ENCODE measurements at regions not wholly inside any gene's neighbourhood (a gene's known extent, or its start where the extent isn't known, plus 50 kb on each side); places are given as distances from the start of the nearest gene placed in this dataset.

DNA sequence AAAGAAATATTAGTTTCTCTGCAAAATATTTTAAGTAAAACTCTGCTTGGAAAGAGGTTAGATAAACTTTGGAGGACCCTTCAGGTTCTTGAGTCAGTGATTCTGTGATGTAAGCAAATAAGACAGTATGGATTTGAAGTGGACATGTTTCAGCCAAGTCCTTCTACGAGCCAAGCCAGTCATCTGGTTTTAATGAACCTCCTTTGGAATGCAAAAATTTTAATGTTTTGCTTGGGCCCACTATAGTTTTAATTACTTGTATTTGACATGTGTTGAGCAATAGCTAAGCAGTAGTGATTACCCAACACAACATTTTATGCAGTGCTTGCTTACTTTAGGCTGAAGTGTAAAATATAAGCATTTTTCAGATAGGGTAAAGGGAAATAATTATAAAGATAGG lies 296.3 kb upstream of the SEMA3D start:
- TF ChIP-seq, protein P1, sequence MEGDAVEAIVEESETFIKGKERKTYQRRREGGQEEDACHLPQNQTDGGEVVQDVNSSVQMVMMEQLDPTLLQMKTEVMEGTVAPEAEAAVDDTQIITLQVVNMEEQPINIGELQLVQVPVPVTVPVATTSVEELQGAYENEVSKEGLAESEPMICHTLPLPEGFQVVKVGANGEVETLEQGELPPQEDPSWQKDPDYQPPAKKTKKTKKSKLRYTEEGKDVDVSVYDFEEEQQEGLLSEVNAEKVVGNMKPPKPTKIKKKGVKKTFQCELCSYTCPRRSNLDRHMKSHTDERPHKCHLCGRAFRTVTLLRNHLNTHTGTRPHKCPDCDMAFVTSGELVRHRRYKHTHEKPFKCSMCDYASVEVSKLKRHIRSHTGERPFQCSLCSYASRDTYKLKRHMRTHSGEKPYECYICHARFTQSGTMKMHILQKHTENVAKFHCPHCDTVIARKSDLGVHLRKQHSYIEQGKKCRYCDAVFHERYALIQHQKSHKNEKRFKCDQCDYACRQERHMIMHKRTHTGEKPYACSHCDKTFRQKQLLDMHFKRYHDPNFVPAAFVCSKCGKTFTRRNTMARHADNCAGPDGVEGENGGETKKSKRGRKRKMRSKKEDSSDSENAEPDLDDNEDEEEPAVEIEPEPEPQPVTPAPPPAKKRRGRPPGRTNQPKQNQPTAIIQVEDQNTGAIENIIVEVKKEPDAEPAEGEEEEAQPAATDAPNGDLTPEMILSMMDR (IDR thresholded peaks at IDR 0.05; ENCODE audit: low read depth, low read length, missing control alignments) = no peak
- Histone ChIP-seq H3K36me3 (replicated peaks) (no peaks in the 10 kb centered on the region), H3K4me3 (ENCODE audit: low read depth, low read length) (no peak overlapping the region), H3K27ac (no peak overlapping the region), H3K27me3 (replicated peaks) (no peaks in the 10 kb centered on the region)
- DNase-seq = no peak
- in situ Hi-C loops (cut with HindIII; ENCODE audit: low pct_ligation_motif_present, low sequenced_read_pairs) = no loop called here

DNA sequence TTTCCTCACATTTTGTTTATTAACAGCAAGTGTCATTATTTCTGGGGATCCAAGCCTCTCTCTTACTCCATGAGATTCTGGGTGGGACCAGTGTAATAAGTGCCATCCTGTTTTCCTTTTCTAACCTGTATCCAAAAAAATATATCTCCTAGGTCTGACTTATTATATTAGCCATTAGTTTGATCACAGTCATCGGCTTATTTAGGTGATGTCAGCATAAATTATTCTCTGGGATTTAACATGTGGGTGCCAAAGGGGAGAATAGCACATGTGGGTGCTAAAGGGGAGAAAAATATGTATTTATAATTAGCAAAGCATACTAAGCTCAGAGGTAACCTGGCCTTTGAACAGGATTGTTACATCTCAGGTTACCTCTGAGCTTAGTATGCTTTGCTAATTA lies 293.8 kb upstream of the SEMA3D start:
- TF ChIP-seq, protein P1 (IDR thresholded peaks at IDR 0.05; ENCODE audit: low read depth, low read length, missing control alignments) = no peak
- DNase-seq = no peak
- no peaks in the 10 kb centered on the region for H3K27me3 ChIP-seq (replicated peaks)
- H3K4me3 ChIP-seq (ENCODE audit: low read depth, low read length) = no peak overlapping the region
- no peaks in the 10 kb centered on the region for H3K36me3 ChIP-seq (replicated peaks)
- H3K27ac ChIP-seq = no peak overlapping the region
- in situ Hi-C loops (cut with HindIII; ENCODE audit: low pct_ligation_motif_present, low sequenced_read_pairs) = no loop called here

DNA sequence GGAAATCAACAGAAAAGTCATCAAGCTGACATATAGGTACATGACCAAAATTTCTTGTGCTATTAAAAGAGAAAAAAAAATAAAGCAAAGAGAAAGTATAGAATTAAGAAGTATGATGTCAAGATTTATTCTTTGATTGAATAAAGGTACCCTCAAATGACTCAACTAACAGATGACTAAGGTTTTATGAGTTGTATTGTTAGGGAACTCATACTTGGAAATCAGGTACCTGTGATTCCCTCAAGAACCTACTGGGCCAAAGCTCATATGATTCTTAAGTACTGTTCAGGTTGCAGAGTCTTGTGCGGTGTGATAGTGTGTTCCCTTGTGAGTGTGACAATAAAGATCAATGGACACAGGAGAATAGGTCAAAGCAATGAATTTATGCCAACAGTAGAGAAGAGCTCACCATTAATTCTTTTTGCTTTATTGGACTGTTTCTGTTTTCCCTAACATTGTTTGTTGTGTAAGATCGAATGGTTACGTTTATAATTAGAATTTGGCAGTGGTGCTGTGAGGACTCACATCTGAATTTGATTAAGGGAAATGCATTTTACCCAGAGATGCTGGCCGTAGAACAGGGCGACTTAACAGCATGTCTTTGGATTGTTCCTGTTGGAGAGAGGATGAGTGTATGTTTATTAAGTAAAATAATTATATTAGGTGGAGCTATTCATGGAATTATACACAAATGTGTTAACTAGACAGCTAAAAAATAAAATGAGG lies 293.2 kb upstream of the SEMA3D start:
- H3K4me3 ChIP-seq (ENCODE audit: low read depth, low read length) = no peak overlapping the region
- H3K27me3 ChIP-seq (replicated peaks) = no peaks in the 10 kb centered on the region
- in situ Hi-C loops (cut with HindIII; ENCODE audit: low pct_ligation_motif_present, low sequenced_read_pairs) = no loop called here
- DNase-seq = no peak
- no peak overlapping the region for H3K27ac ChIP-seq
- TF ChIP-seq, protein P1 (IDR thresholded peaks at IDR 0.05; ENCODE audit: low read depth, low read length, missing control alignments) = no peak
- no peaks in the 10 kb centered on the region for H3K36me3 ChIP-seq (replicated peaks)

DNA sequence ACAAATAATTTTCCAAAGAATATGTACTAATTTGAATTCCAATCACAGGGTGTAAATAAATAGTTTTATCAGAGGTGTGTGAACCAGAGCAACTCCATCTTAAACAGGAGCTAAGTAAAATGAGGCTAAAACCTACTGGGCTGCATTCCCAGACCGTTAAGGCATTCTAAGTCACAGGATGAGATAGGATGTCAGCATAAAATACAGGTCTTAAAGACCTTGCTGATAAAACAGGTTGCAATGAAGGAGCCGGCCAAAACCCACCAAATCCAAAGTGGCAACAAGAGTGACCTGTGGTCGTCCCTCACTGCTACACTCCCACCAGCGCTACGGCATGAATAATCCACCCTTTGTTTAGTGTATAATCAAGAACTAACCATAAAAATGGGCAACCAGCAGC lies 291.7 kb upstream of the SEMA3D start:
- H3K4me3 ChIP-seq (ENCODE audit: low read depth, low read length) = no peak overlapping the region
- no peaks in the 10 kb centered on the region for H3K36me3 ChIP-seq (replicated peaks)
- H3K27me3 ChIP-seq (replicated peaks) = no peaks in the 10 kb centered on the region
- H3K27ac ChIP-seq = no peak overlapping the region
- in situ Hi-C loops (cut with HindIII; ENCODE audit: low pct_ligation_motif_present, low sequenced_read_pairs) = no loop called here
- TF ChIP-seq, protein P1 (IDR thresholded peaks at IDR 0.05; ENCODE audit: low read depth, low read length, missing control alignments) = no peak
- no peak for DNase-seq

DNA sequence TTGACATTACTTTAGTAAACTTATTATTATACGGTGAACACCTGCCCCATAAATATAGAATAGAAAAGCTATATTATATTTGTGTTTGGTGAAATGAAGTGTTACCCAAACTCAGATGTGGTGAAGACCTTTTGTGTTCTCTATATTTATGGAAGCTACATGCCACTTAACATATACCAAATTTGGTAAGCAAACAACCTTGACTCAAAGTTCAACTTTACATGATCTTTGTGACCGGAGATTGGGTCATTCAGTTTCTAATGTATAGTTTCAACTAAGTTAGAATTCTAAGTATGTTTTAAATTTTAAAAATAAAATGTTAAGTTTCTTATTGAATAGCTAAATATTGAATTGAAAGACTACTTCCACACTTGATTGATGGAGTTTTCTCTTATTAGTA lies 288.6 kb upstream of the SEMA3D start:
- TF ChIP-seq, protein P1 (IDR thresholded peaks at IDR 0.05; ENCODE audit: low read depth, low read length, missing control alignments) = no peak
- H3K4me3 ChIP-seq (ENCODE audit: low read depth, low read length) = no peak overlapping the region
- no peak for DNase-seq
- in situ Hi-C loops (cut with HindIII; ENCODE audit: low pct_ligation_motif_present, low sequenced_read_pairs) = no loop called here
- no peaks in the 10 kb centered on the region for H3K27me3 ChIP-seq (replicated peaks)
- no peaks in the 10 kb centered on the region for H3K36me3 ChIP-seq (replicated peaks)
- H3K27ac ChIP-seq = no peak overlapping the region

DNA sequence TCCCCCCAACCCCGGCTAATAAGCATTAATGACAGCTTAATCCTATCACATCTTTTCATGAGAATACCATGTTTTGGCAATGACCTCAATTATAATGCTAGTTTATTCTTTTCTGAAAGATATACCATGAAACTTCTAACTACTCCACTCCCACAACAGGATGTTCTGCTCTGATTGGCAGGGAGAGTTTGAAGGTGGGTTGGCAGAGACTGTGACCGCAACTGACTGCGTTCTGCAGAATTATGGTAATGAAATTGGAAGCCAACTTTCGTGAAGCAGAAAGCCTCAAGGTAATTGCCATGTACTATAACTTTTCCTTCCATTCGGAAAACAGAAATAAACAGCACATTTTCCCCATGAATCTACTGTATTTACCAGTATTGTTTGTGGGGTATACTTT lies 288.2 kb upstream of the SEMA3D start:
- Histone ChIP-seq H3K36me3 (replicated peaks) (no peaks in the 10 kb centered on the region), H3K4me3 (ENCODE audit: low read depth, low read length) (no peak overlapping the region), H3K27ac (no peak overlapping the region), H3K27me3 (replicated peaks) (no peaks in the 10 kb centered on the region)
- DNase-seq = no peak
- TF ChIP-seq, protein P1 (IDR thresholded peaks at IDR 0.05; ENCODE audit: low read depth, low read length, missing control alignments) = no peak
- in situ Hi-C loops (cut with HindIII; ENCODE audit: low pct_ligation_motif_present, low sequenced_read_pairs) = no loop called here
